ENCODE measurements at regions not wholly inside any gene's neighbourhood (a gene's known extent, or its start where the extent isn't known, plus 50 kb on each side); places are given as distances from the start of the nearest gene placed in this dataset.

- TF ChIP-seq, protein P1, sequence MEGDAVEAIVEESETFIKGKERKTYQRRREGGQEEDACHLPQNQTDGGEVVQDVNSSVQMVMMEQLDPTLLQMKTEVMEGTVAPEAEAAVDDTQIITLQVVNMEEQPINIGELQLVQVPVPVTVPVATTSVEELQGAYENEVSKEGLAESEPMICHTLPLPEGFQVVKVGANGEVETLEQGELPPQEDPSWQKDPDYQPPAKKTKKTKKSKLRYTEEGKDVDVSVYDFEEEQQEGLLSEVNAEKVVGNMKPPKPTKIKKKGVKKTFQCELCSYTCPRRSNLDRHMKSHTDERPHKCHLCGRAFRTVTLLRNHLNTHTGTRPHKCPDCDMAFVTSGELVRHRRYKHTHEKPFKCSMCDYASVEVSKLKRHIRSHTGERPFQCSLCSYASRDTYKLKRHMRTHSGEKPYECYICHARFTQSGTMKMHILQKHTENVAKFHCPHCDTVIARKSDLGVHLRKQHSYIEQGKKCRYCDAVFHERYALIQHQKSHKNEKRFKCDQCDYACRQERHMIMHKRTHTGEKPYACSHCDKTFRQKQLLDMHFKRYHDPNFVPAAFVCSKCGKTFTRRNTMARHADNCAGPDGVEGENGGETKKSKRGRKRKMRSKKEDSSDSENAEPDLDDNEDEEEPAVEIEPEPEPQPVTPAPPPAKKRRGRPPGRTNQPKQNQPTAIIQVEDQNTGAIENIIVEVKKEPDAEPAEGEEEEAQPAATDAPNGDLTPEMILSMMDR (IDR thresholded peaks at IDR 0.05 in 4 of 5, conservative IDR thresholded peaks at IDR 0.05 in 1 of 5), result no peak
- TF ChIP-seq POLR2A (IDR thresholded peaks at IDR 0.05), result no peak
Measured at GRCh38 chr18:11284349-11284748, 135.0 kb upstream of the PIEZO2 start.

Measured in gastrocnemius medialis (tissue), 4 donors.